Keratinocyte (primary cell): ENCODE measurements at regions not wholly inside any gene's neighbourhood (a gene's known extent, or its start where the extent isn't known, plus 50 kb on each side); places are given as distances from the start of the nearest gene placed in this dataset.

Source experiments
- CTCF ChIP-seq, 3 experiments: IDR thresholded peaks in 1 of 3; conservative IDR thresholded peaks in 1 of 3; optimal IDR thresholded peaks in 1 of 3; 2 replicates in 2 of 3; 3 replicates in 1 of 3; pipeline versions ENCODE3 to v1.5.1; 2011; ENCODE audit warnings: low read length in 3 of 3, mild to moderate bottlenecking in 3 of 3, moderate library complexity in 2 of 3, control low read depth in 1 of 3, inconsistent platforms in 1 of 3; ENCODE audit not compliant: insufficient read depth in 2 of 3; ENCODE audit errors: extremely low read depth in 1 of 3
- EZH2 ChIP-seq: IDR thresholded peaks from one replicate; pipeline ENCODE4 v1.6.1; 2012; ENCODE audit warnings: inconsistent platforms, mild to moderate bottlenecking, low read length, moderate library complexity

DNA sequence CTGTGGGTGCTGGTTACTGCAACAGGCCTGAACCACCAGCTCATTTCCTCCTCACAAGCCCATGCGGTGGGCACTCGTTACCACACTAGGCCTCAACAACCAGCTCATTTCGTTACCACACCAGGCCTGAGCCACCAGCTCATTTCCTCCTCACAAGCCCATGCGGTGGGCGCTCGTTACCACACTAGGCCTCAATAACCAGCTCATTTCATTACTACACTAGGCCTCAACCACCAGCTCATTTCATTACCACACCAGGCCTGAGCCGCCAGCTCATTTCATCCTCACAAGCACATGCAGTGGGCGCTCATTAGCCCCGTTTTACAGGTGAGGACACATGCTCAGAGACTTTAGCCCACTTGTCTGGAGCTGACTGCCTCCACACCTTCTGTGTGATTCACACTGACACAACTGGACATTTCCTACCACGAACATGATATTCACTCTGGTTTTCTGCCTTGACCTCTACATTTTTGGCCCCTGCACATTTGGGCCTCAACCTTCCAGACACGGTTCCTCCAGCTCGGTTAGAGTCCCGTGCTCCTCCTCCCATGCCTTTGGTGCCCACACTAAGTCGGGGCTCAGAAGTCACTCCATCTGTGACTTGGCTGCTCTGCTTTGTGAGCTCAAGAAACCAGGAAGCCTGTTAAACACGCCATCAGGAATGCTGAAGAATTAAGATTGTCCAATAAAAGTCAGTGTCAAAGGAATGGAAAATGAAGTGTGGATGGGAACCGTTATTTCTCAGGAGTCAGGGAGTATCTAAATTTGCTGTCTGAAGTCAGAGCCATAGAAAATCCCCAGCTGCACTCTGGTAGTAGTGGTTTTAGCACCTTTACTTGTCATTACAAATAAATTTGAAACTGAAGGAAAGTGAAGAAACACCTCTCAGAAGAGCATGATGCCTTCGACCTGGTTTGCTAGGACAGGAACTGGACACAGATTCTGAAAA is 55.8 kb upstream of the LANCL2 start:
- TF ChIP-seq CTCF (optimal IDR thresholded peaks at IDR 0.05 in 1 of 3, IDR thresholded peaks at IDR 0.05 in 1 of 3, conservative IDR thresholded peaks at IDR 0.05 in 1 of 3; ENCODE audit: extremely low read depth in 1 of 3, insufficient read depth in 2 of 3, low read length in 3 of 3) (no peak), EZH2 (no peak)
